GM12865 (cell line): ENCODE measurements at regions not wholly inside any gene's neighbourhood (a gene's known extent, or its start where the extent isn't known, plus 50 kb on each side); places are given as distances from the start of the nearest gene placed in this dataset.

Experiments used
- DNase-seq: peaks from one replicate; pipeline ENCODE4 v3.0.0; 2010; ENCODE audit warnings: low read depth
- H3K4me3 ChIP-seq: 2 replicates; pipeline ENCODE4 v1.5.1; 2011; ENCODE audit warnings: mild to moderate bottlenecking, low read depth, low read length, control low read depth
- TF ChIP-seq, protein P1 (sequence below): IDR thresholded peaks from 2 replicates; pipeline ENCODE4 v1.5.1; 2011; ENCODE audit warnings: low read length, control low read depth, low read depth, inconsistent platforms; ENCODE audit not compliant: insufficient read depth; ENCODE audit errors: missing control alignments

DNA sequence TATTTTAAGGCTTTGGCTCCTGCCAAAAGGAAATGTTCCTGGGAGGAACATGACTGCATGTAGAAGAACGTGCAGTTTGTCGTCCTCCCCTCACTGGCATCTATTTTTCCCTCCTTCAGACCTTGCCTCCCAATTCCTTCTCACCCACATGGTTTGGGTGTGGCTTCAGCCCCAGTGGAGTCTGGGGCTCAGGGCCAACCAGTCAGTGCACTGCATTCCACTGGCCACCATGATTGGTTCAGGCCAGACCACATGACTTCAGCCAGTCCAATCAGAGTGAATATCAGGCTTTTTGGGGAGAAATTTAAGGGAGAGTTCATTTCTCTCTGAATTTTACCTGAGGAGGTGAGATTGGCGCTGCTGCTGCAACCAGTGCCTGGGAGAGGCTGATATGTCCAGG lies 171.6 kb downstream of the ZIC5 start:
- DNase-seq, result no peak
- TF ChIP-seq, protein P1, sequence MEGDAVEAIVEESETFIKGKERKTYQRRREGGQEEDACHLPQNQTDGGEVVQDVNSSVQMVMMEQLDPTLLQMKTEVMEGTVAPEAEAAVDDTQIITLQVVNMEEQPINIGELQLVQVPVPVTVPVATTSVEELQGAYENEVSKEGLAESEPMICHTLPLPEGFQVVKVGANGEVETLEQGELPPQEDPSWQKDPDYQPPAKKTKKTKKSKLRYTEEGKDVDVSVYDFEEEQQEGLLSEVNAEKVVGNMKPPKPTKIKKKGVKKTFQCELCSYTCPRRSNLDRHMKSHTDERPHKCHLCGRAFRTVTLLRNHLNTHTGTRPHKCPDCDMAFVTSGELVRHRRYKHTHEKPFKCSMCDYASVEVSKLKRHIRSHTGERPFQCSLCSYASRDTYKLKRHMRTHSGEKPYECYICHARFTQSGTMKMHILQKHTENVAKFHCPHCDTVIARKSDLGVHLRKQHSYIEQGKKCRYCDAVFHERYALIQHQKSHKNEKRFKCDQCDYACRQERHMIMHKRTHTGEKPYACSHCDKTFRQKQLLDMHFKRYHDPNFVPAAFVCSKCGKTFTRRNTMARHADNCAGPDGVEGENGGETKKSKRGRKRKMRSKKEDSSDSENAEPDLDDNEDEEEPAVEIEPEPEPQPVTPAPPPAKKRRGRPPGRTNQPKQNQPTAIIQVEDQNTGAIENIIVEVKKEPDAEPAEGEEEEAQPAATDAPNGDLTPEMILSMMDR, result no peak
- no peak overlapping the region for H3K4me3 ChIP-seq

DNA sequence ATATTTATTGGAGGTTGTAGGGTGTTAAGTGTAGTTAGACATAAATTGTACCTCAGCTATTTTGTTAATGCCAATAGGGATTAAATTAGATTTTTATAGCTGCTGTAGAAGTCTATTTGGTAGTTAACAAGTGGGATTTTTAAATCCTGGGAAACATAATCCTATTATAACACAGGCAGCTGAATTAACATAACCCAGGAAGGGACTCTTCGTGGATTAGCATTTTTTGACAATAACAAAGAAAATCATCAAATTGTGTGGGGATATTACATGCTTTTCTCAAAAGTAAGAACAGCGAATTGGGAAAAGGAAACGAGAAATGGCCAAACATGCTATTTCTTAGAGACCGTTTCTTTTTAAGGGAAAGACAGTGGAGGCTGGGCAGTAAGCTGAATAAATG lies 172.8 kb downstream of the ZIC5 start:
- DNase-seq, result no peak
- TF ChIP-seq, protein P1, result no peak
- no peak overlapping the region for H3K4me3 ChIP-seq

DNA sequence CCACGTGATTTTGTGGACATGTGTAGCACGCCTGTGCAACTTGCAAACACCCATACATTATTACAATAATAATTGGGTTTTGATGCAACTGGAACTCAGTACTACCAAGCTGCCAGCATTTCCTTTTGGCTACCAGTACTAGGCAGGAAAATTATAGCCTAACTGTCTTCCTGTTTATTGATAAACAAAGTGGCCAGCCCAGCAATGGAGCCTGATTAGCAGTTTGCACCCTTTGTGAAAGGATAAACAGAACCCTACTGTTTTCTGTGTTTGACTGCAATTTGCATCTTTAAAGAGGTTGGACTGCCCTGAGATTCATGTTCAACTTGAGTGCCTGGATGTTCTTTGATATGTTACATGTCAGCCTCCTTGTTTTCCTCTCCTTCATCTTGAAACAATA lies 173.9 kb downstream of the ZIC5 start:
- no peak overlapping the region for H3K4me3 ChIP-seq
- TF ChIP-seq, protein P1, result no peak
- DNase-seq, result no peak

DNA sequence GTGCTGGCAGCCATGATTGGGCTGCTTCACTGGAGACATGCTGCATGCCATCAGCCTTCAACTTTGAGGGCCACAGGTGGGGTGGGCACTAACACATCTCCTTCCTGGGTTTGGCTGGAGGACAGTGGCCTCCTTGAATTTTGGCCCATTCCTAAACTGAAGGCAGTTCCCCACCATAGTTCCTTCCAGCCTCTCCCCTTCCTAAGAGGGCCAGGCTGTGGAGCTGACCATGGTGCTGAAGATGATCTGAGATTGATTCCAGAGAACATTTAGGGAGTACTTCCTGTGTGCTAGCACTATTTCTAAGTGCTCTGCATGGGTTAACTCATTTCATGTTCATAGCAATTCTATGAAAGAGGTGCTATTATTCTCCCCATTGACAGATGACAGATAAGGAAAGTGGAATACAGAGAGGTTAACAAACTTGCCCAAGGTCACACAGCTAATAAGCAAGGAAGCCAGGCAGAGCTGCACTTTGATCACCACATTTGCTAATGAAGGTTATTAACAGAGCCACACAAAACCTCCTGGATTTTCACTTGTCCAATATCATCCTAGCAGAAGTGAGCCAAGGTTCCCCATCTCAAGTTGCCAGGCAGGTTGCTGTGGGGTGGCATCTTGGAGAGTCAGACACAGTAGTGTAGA lies 175.3 kb downstream of the ZIC5 start:
- TF ChIP-seq, protein P1, result no peak
- no peak overlapping the region for H3K4me3 ChIP-seq
- peak; percentile 47 for DNase-seq

DNA sequence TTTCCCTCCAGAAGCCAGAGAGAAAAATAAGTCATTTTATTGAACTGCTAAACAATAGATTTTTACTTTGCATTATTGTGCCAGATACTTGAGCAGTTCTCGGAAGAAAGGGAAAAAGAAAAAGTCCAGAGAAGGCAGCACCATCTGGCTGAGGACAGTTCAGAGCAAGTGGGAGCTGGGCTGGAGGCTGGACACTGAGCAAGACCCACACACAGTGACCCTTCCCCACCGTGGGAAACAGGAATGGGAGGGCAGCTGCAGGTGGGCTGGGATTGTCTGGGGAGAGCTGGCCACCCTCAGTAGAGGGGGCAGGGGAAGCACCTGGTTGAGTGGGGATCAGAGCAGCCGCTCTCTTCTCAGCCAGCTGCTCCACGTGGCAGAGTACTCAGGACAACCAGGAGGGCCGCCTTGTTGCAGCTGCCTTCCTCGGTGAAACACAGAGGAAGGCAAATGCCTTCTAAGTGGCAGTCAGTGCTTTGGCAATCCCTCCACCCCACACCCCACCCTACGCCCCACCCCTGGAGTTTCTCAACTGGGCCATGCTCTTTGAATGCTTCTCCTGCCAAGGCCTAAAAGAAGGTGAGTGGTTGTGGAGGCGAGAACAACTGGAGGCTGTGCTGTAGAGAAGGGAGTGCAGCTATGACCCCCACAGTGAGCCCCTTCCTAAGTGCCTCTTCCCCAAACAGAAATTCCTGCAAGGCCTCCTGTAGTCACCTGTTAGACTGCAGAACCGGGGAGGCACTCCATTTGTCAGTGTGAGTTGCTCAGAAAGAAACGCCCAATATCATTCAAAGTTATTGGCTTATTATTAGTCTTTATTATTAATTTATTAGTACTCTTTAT lies 179.3 kb downstream of the ZIC5 start:
- no peak for DNase-seq
- TF ChIP-seq, protein P1, result no peak
- H3K4me3 ChIP-seq, result no peak overlapping the region

DNA sequence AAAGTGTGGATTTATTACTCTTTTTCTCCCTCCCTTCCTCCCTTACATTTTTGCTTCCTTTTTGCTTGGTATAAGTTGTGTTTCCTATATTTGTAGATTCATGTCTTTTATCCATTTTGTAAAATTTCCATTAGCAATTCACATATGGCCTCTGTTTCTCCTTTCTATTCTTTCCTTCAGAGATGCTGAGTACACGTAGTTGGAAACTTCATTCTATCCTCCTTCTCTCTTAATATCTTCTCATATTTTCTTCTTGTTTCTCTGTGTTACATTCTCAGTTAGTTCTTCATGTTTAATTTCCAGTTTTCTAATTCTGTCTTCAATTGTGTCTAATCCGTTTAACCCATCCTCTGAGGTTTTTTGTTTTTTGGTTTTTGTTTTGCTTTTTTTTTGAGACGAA lies 188.9 kb downstream of the ZIC5 start:
- DNase-seq, result no peak
- TF ChIP-seq, protein P1, result no peak
- H3K4me3 ChIP-seq, result no peak overlapping the region
